ENCODE measurements at regions not wholly inside any gene's neighbourhood (a gene's known extent, or its start where the extent isn't known, plus 50 kb on each side); places are given as distances from the start of the nearest gene placed in this dataset.

- no peak for TF ChIP-seq EZH2 (IDR thresholded peaks at IDR 0.05; ENCODE audit: borderline replicate concordance, low read depth, low read length, severe bottlenecking)
- TF ChIP-seq CTCF (IDR thresholded peaks at IDR 0.05; ENCODE audit: borderline replicate concordance, extremely low read depth, low read length, poor library complexity, severe bottlenecking) = no peak
- Histone ChIP-seq H3K9me3 (ENCODE audit: insufficient read depth, low read length, severe bottlenecking) (no peaks in the 10 kb centered on the region), H3K79me2 (ENCODE audit: insufficient read depth, low read length) (no peaks in the 10 kb centered on the region), H3K9ac (ENCODE audit: low read depth, low read length) (no peak overlapping the region), H3K27ac (ENCODE audit: low read length) (no peak overlapping the region), H3K4me2 (ENCODE audit: insufficient read depth, low read length) (no peak overlapping the region), H2AFZ (ENCODE audit: low read depth, low read length) (no peak overlapping the region), H3K4me1 (ENCODE audit: insufficient read depth, low read length) (no peaks in the 10 kb centered on the region), H4K20me1 (ENCODE audit: insufficient read depth, low read length) (no peaks in the 10 kb centered on the region), H3K36me3 (ENCODE audit: insufficient read depth, low read length) (no peaks in the 10 kb centered on the region), H3K4me3 (ENCODE audit: low read depth in 1 of 2, low read length in 2 of 2) (no peak overlapping the region), H3K27me3 (ENCODE audit: insufficient read depth, low read length, poor library complexity) (no peaks in the 10 kb centered on the region)
- ATAC-seq (ENCODE audit: insufficient read depth, low read depth) (no peak), DNase-seq (no peak)
These were observed 96.8 kb downstream of the DKK1 start for GRCh38 chr10:52410916-52411315.

DNA sequence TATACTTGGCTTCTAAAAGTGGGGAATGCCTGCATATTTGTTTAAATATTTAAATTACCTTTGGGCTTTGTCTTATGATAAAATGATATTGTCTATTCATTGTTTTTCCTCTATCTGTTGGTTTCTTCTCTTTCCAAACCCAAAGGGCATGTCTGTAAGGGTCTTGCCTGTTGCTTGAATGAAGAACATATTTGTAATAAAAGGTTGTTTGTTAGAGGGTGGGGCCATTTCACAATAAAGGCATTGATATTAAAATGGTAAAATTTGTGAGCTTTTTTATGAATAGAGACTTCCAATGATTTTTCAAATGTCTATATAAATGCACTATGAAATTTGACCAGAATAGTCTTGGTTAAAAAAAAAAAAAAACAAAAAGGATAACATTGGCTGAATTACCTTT lies 105.2 kb downstream of the DKK1 start:
- DNase-seq = no peak
- no peak for TF ChIP-seq CTCF (IDR thresholded peaks at IDR 0.05; ENCODE audit: borderline replicate concordance, extremely low read depth, low read length, poor library complexity, severe bottlenecking)
- TF ChIP-seq EZH2 (IDR thresholded peaks at IDR 0.05; ENCODE audit: borderline replicate concordance, low read depth, low read length, severe bottlenecking) = no peak
- no peaks in the 10 kb centered on the region for H3K9me3 ChIP-seq (ENCODE audit: insufficient read depth, low read length, severe bottlenecking)
- no peak overlapping the region for H3K27ac ChIP-seq (ENCODE audit: low read length)
- H3K79me2 ChIP-seq (ENCODE audit: insufficient read depth, low read length) = no peaks in the 10 kb centered on the region
- no peak overlapping the region for H3K9ac ChIP-seq (ENCODE audit: low read depth, low read length)
- H3K27me3 ChIP-seq (ENCODE audit: insufficient read depth, low read length, poor library complexity) = no peaks in the 10 kb centered on the region
- no peak overlapping the region for H3K4me3 ChIP-seq (ENCODE audit: low read depth in 1 of 2, low read length in 2 of 2)
- H3K4me2 ChIP-seq (ENCODE audit: insufficient read depth, low read length) = no peak overlapping the region
- no peaks in the 10 kb centered on the region for H3K36me3 ChIP-seq (ENCODE audit: insufficient read depth, low read length)
- H4K20me1 ChIP-seq (ENCODE audit: insufficient read depth, low read length) = no peaks in the 10 kb centered on the region
- ATAC-seq (ENCODE audit: insufficient read depth, low read depth) = no peak
- no peaks in the 10 kb centered on the region for H3K4me1 ChIP-seq (ENCODE audit: insufficient read depth, low read length)
- no peak overlapping the region for H2AFZ ChIP-seq (ENCODE audit: low read depth, low read length)

DNA sequence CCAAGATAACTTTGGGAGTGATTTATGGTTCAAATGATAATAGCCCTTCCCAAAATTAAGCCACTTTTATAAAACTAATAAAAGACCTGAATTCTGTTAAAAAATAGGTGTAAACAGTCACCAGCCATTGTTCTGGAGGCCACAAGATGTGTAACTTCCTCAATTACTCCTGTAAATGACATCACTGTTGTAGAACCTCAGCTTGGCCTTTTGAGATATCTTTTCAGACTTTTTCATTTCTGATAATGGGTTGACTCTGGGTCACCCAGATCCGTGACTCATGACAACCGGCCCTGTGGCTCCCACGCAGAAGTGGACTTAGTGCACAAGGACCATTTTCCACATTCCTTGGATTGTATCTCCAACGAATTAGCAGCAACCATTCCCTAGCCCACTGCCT lies 106.6 kb downstream of the DKK1 start:
- H3K9me3 ChIP-seq (ENCODE audit: insufficient read depth, low read length, severe bottlenecking) = no peaks in the 10 kb centered on the region
- no peak overlapping the region for H2AFZ ChIP-seq (ENCODE audit: low read depth, low read length)

More for the DNA sequence above, 106.6 kb downstream of the DKK1 start:
- Histone ChIP-seq H4K20me1 (ENCODE audit: insufficient read depth, low read length) (no peaks in the 10 kb centered on the region), H3K4me2 (ENCODE audit: insufficient read depth, low read length) (no peak overlapping the region), H3K27ac (ENCODE audit: low read length) (no peak overlapping the region), H3K36me3 (ENCODE audit: insufficient read depth, low read length) (no peaks in the 10 kb centered on the region), H3K27me3 (ENCODE audit: insufficient read depth, low read length, poor library complexity) (no peaks in the 10 kb centered on the region), H3K4me1 (ENCODE audit: insufficient read depth, low read length) (no peaks in the 10 kb centered on the region), H3K9ac (ENCODE audit: low read depth, low read length) (no peak overlapping the region), H3K4me3 (ENCODE audit: low read depth in 1 of 2, low read length in 2 of 2) (no peak overlapping the region), H3K79me2 (ENCODE audit: insufficient read depth, low read length) (no peaks in the 10 kb centered on the region)
- DNase-seq (no peak), ATAC-seq (ENCODE audit: insufficient read depth, low read depth) (no peak)
- TF ChIP-seq EZH2 (IDR thresholded peaks at IDR 0.05; ENCODE audit: borderline replicate concordance, low read depth, low read length, severe bottlenecking) (no peak), CTCF (IDR thresholded peaks at IDR 0.05; ENCODE audit: borderline replicate concordance, extremely low read depth, low read length, poor library complexity, severe bottlenecking) (no peak)

Measured in DND-41 (cell line).